ENCODE measurements at regions not wholly inside any gene's neighbourhood (a gene's known extent, or its start where the extent isn't known, plus 50 kb on each side); places are given as distances from the start of the nearest gene placed in this dataset.

- intact Hi-C loops (cut with micrococcal nuclease; ENCODE audit: unreplicated experiment), result loop anchor here (10.0 kb wide), 1 partner anchor 310 kb away; no protein-coding TSS in a partner anchor
- DNase-seq, result no peak
- CTCF ChIA-PET, result no interaction called here
- H3K27me3 Mint-ChIP-seq (ENCODE audit: unreplicated experiment), result no peaks in the 10 kb centered on the region
- no TSS peak for BruUV-seq (replicated peaks)
- no peaks in the 10 kb centered on the region for H3K36me3 Mint-ChIP-seq (ENCODE audit: insufficient read depth, unreplicated experiment)
- H3K4me1 Mint-ChIP-seq (ENCODE audit: low read depth, unreplicated experiment), result peaks cover 9% of the 10 kb centered on the region
- TF ChIP-seq, protein P1, sequence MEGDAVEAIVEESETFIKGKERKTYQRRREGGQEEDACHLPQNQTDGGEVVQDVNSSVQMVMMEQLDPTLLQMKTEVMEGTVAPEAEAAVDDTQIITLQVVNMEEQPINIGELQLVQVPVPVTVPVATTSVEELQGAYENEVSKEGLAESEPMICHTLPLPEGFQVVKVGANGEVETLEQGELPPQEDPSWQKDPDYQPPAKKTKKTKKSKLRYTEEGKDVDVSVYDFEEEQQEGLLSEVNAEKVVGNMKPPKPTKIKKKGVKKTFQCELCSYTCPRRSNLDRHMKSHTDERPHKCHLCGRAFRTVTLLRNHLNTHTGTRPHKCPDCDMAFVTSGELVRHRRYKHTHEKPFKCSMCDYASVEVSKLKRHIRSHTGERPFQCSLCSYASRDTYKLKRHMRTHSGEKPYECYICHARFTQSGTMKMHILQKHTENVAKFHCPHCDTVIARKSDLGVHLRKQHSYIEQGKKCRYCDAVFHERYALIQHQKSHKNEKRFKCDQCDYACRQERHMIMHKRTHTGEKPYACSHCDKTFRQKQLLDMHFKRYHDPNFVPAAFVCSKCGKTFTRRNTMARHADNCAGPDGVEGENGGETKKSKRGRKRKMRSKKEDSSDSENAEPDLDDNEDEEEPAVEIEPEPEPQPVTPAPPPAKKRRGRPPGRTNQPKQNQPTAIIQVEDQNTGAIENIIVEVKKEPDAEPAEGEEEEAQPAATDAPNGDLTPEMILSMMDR (IDR thresholded peaks at IDR 0.05; ENCODE audit: unreplicated experiment), result no peak
- no peak overlapping the region for H3K4me3 Mint-ChIP-seq (ENCODE audit: low read depth, unreplicated experiment)
- no peak overlapping the region for H3K27ac Mint-ChIP-seq (ENCODE audit: unreplicated experiment)
- no peaks in the 10 kb centered on the region for H3K9me3 Mint-ChIP-seq (ENCODE audit: low read depth, unreplicated experiment)
Measured at GRCh38 chr12:77374673-77375072, 309.3 kb upstream of the E2F7 start.

GRCh38 chr12:77372494-77372893 is 307.1 kb upstream of the E2F7 start:
- TF ChIP-seq, protein P1 (IDR thresholded peaks at IDR 0.05; ENCODE audit: unreplicated experiment), result no peak
- Mint-ChIP-seq H3K4me3 (ENCODE audit: low read depth, unreplicated experiment) (no peak overlapping the region), H3K4me1 (ENCODE audit: low read depth, unreplicated experiment) (peaks cover 9% of the 10 kb centered on the region), H3K36me3 (ENCODE audit: insufficient read depth, unreplicated experiment) (no peaks in the 10 kb centered on the region), H3K27me3 (ENCODE audit: unreplicated experiment) (no peaks in the 10 kb centered on the region), H3K27ac (ENCODE audit: unreplicated experiment) (no peak overlapping the region), H3K9me3 (ENCODE audit: low read depth, unreplicated experiment) (no peaks in the 10 kb centered on the region)
- no TSS peak for BruUV-seq (replicated peaks)
- CTCF ChIA-PET, result no interaction called here
- intact Hi-C loops (cut with micrococcal nuclease; ENCODE audit: unreplicated experiment), result loop anchor here (10.0 kb wide), 1 partner anchor 312 kb away; no protein-coding TSS in a partner anchor
- DNase-seq, result no peak

GRCh38 chr12:77372026-77372425 is 306.7 kb upstream of the E2F7 start:
- H3K9me3 Mint-ChIP-seq (ENCODE audit: low read depth, unreplicated experiment), result no peaks in the 10 kb centered on the region
- no peak for DNase-seq
- no peak overlapping the region for H3K4me3 Mint-ChIP-seq (ENCODE audit: low read depth, unreplicated experiment)
- H3K4me1 Mint-ChIP-seq (ENCODE audit: low read depth, unreplicated experiment), result peaks cover 9% of the 10 kb centered on the region
- no TSS peak for BruUV-seq (replicated peaks)
- CTCF ChIA-PET, result no interaction called here
- no peaks in the 10 kb centered on the region for H3K36me3 Mint-ChIP-seq (ENCODE audit: insufficient read depth, unreplicated experiment)
- TF ChIP-seq, protein P1 (IDR thresholded peaks at IDR 0.05; ENCODE audit: unreplicated experiment), result no peak
- no peaks in the 10 kb centered on the region for H3K27me3 Mint-ChIP-seq (ENCODE audit: unreplicated experiment)
- H3K27ac Mint-ChIP-seq (ENCODE audit: unreplicated experiment), result no peak overlapping the region
- intact Hi-C loops (cut with micrococcal nuclease; ENCODE audit: unreplicated experiment), result loop anchor here (10.0 kb wide), 1 partner anchor 313 kb away; no protein-coding TSS in a partner anchor

GRCh38 chr12:77368379-77368778 is 303.0 kb upstream of the E2F7 start:
- Mint-ChIP-seq H3K4me3 (ENCODE audit: low read depth, unreplicated experiment) (no peak overlapping the region), H3K4me1 (ENCODE audit: low read depth, unreplicated experiment) (peaks cover 9% of the 10 kb centered on the region), H3K9me3 (ENCODE audit: low read depth, unreplicated experiment) (no peaks in the 10 kb centered on the region), H3K27me3 (ENCODE audit: unreplicated experiment) (no peaks in the 10 kb centered on the region), H3K36me3 (ENCODE audit: insufficient read depth, unreplicated experiment) (no peaks in the 10 kb centered on the region), H3K27ac (ENCODE audit: unreplicated experiment) (no peak overlapping the region)
- CTCF ChIA-PET, result no interaction called here
- no peak for DNase-seq
- TF ChIP-seq, protein P1 (IDR thresholded peaks at IDR 0.05; ENCODE audit: unreplicated experiment), result no peak
- intact Hi-C loops (cut with micrococcal nuclease; ENCODE audit: unreplicated experiment), result no loop called here
- BruUV-seq (replicated peaks), result no TSS peak
